ELF-1 (cell line): ENCODE measurements at regions not wholly inside any gene's neighbourhood (a gene's known extent, or its start where the extent isn't known, plus 50 kb on each side); places are given as distances from the start of the nearest gene placed in this dataset.
"Not testable (repeated sequence)": the region's sequence is repeated elsewhere in the genome, so short reads cannot be mapped to it uniquely, and the experiment has no call there.

Experiments
- DNase-seq: peaks from one replicate; pipeline ENCODE4 v3.0.0-alpha.2; 2016; ENCODE audit warnings: low read depth, low spot score

GRCh38 chrX:65971151-65971550 is 68.7 kb downstream of the VSIG4 start:
- DNase-seq, result peak; percentile 19

GRCh38 chrX:65967159-65967558 is 72.7 kb downstream of the VSIG4 start:
- not testable (repeated sequence) for DNase-seq

- DNase-seq, result no peak
Observed at GRCh38 chrX:65961714-65962113, 78.2 kb downstream of the VSIG4 start.

GRCh38 chrX:65948103-65948502 is 91.8 kb downstream of the VSIG4 start:
- DNase-seq, result no peak

GRCh38 chrX:65941775-65942174 is 98.1 kb downstream of the VSIG4 start:
- DNase-seq, result no peak

- DNase-seq, result no peak
Observed at GRCh38 chrX:65933085-65933589, 106.7 kb downstream of the VSIG4 start.

GRCh38 chrX:65932173-65933084 is 107.5 kb downstream of the VSIG4 start:
- DNase-seq, result peak; percentile 5

- no peak for DNase-seq
Observed at GRCh38 chrX:65928522-65928921, 111.4 kb downstream of the VSIG4 start.

GRCh38 chrX:65927386-65927785 is 112.5 kb downstream of the VSIG4 start:
- DNase-seq, result not testable (repeated sequence)

GRCh38 chrX:65926095-65927019 is 113.5 kb downstream of the VSIG4 start:
- no peak for DNase-seq

- DNase-seq, result no peak
Observed at GRCh38 chrX:65925592-65925991, 114.3 kb downstream of the VSIG4 start.

GRCh38 chrX:65925005-65925404 is 114.9 kb downstream of the VSIG4 start:
- no peak for DNase-seq

- DNase-seq, result no peak
Observed at GRCh38 chrX:65921363-65921762, 118.5 kb downstream of the VSIG4 start.

GRCh38 chrX:65920620-65921019 is 119.3 kb downstream of the VSIG4 start:
- DNase-seq, result peak; percentile 67

GRCh38 chrX:65910899-65911298 is 129.0 kb downstream of the VSIG4 start:
- no peak for DNase-seq

- DNase-seq, result no peak
Observed at GRCh38 chrX:65903750-65904149, 136.1 kb downstream of the VSIG4 start.

GRCh38 chrX:65902011-65902410 is 137.9 kb downstream of the VSIG4 start:
- no peak for DNase-seq

- no peak for DNase-seq
Observed at GRCh38 chrX:65900850-65901844, 138.7 kb downstream of the VSIG4 start.

- DNase-seq, result peak; percentile 6
Observed at GRCh38 chrX:65894133-65894532, 145.7 kb downstream of the VSIG4 start.

- DNase-seq, result not testable (repeated sequence)
Observed at GRCh38 chrX:65891817-65892216, 148.1 kb downstream of the VSIG4 start.

GRCh38 chrX:65888150-65888549 is 151.7 kb downstream of the VSIG4 start:
- not testable (repeated sequence) for DNase-seq
